ENCODE measurements at regions not wholly inside any gene's neighbourhood (a gene's known extent, or its start where the extent isn't known, plus 50 kb on each side); places are given as distances from the start of the nearest gene placed in this dataset.

- TF ChIP-seq POLR2A (IDR thresholded peaks at IDR 0.05; ENCODE audit: low read depth, low read length) (no peak), POLR2AphosphoS5 (IDR thresholded peaks at IDR 0.05; ENCODE audit: low read depth, low read length) (no peak), TAF1 (IDR thresholded peaks at IDR 0.05; ENCODE audit: low read depth, low read length) (no peak), SPI1 (IDR thresholded peaks at IDR 0.05; ENCODE audit: low read depth, low read length) (no peak), POU2F2 (IDR thresholded peaks at IDR 0.05; ENCODE audit: low read depth, low read length) (no peak)
Measured at GRCh38 chr7:46291601-46292150, 370.6 kb upstream of the IGFBP3 start.
